Ishikawa (cell line): ENCODE measurements at regions not wholly inside any gene's neighbourhood (a gene's known extent, or its start where the extent isn't known, plus 50 kb on each side); places are given as distances from the start of the nearest gene placed in this dataset.

ENCODE experiments used
- CEBPB ChIP-seq: IDR thresholded peaks from 2 replicates; pipeline ENCODE4 v1.6.1; 2012
- EGR1 ChIP-seq: IDR thresholded peaks from 2 replicates; pipeline ENCODE4 v1.6.1; 2012
- EP300 ChIP-seq: IDR thresholded peaks from 2 replicates; pipeline ENCODE4 v1.6.1; 2012; ENCODE audit warnings: borderline replicate concordance
- FOXM1 ChIP-seq: IDR thresholded peaks from 2 replicates; pipeline ENCODE4 v1.6.1; 2012; ENCODE audit warnings: low read depth, borderline replicate concordance
- MAX ChIP-seq: IDR thresholded peaks from 2 replicates; pipeline ENCODE4 v1.6.1; 2012
- NFIC ChIP-seq: IDR thresholded peaks from 2 replicates; pipeline ENCODE4 v1.6.1; 2012
- RAD21 ChIP-seq: IDR thresholded peaks from 2 replicates; pipeline ENCODE4 v1.6.1; 2012; ENCODE audit warnings: low read depth
- REST ChIP-seq: IDR thresholded peaks from 2 replicates; pipeline ENCODE4 v1.6.1; 2012; ENCODE audit warnings: low read depth, mild to moderate bottlenecking
- TAF1 ChIP-seq: IDR thresholded peaks from 2 replicates; pipeline ENCODE4 v1.6.1; 2012; ENCODE audit warnings: low read depth, mild to moderate bottlenecking
- TCF12 ChIP-seq: IDR thresholded peaks from 2 replicates; pipeline ENCODE4 v1.6.1; 2012; ENCODE audit warnings: low read depth
- TEAD4 ChIP-seq: IDR thresholded peaks from 2 replicates; pipeline ENCODE4 v1.6.1; 2012
- USF1 ChIP-seq: IDR thresholded peaks from 2 replicates; pipeline ENCODE4 v1.6.1; 2012
- YY1 ChIP-seq: IDR thresholded peaks from 2 replicates; pipeline ENCODE4 v1.6.1; 2012; ENCODE audit warnings: low read depth
- ZBTB7A ChIP-seq: IDR thresholded peaks from 2 replicates; pipeline ENCODE4 v1.6.1; 2012; ENCODE audit warnings: low read depth

GRCh38 chr1:244186372-244186771, 135.3 kb downstream of the ZBTB18 start:
- TF ChIP-seq USF1 (no peak), FOXM1 (no peak), TAF1 (no peak), EP300 (no peak), TCF12 (no peak), CEBPB (no peak), MAX (no peak), YY1 (no peak), REST (no peak), NFIC (no peak), RAD21 (no peak), ZBTB7A (no peak), EGR1 (no peak), TEAD4 (no peak)
